MCF 10A (cell line): ENCODE measurements at regions not wholly inside any gene's neighbourhood (a gene's known extent, or its start where the extent isn't known, plus 50 kb on each side); places are given as distances from the start of the nearest gene placed in this dataset.

Experiments used
- BruUV-seq: library from RNA; stranded (reverse); fragments of 400-500 nt; replicated peaks from 2 replicates; lab custom pipeline; 2021; lab: Mats Ljungman, UMichigan
- CTCF ChIA-PET: fragments of 300-600 bp; sonication (Branson Sonifier 250); formaldehyde crosslinking; extraction: SDS; loops from one replicate; lab custom pipeline; 2021; ENCODE audit warnings: antibody characterized with exemption, inconsistent platforms; lab: Yijun Ruan, JAX
- POLR2A ChIA-PET: fragments of 300-600, 350-650 bp; sonication (Branson Sonifier 250); formaldehyde crosslinking; extraction: SDS; loops from one replicate; lab custom pipeline; 2020; ENCODE audit warnings: antibody characterized with exemption, inconsistent platforms; lab: Yijun Ruan, JAX
- DNase-seq: peaks from one replicate; pipeline ENCODE4 v3.0.0-alpha.2; 2018; ENCODE audit not compliant: unreplicated experiment
- H3K27ac Mint-ChIP-seq: one replicate; pipeline ENCODE4 v1.8.0; 2022; ENCODE audit warnings: mild to moderate bottlenecking, low read depth, mixed read lengths; ENCODE audit not compliant: unreplicated experiment
- H3K27me3 Mint-ChIP-seq: one replicate; pipeline ENCODE4 v1.8.0; 2022; ENCODE audit warnings: mixed read lengths; ENCODE audit not compliant: insufficient read depth, unreplicated experiment
- H3K36me3 Mint-ChIP-seq: one replicate; pipeline ENCODE4 v1.8.0; 2022; ENCODE audit warnings: mild to moderate bottlenecking, moderate library complexity, mixed read lengths; ENCODE audit not compliant: insufficient read depth, unreplicated experiment
- H3K4me1 Mint-ChIP-seq: one replicate; pipeline ENCODE4 v1.8.0; 2022; ENCODE audit warnings: mixed read lengths; ENCODE audit not compliant: insufficient read depth, unreplicated experiment
- H3K4me3 Mint-ChIP-seq: one replicate; pipeline ENCODE4 v1.8.0; 2022; ENCODE audit warnings: mild to moderate bottlenecking, moderate library complexity, mixed read lengths; ENCODE audit not compliant: unreplicated experiment
- H3K9me3 Mint-ChIP-seq: one replicate; pipeline ENCODE4 v1.8.0; 2022; ENCODE audit warnings: mixed read lengths; ENCODE audit not compliant: unreplicated experiment
- intact Hi-C: fragments of 100-400 bp; cut with micrococcal nuclease; formaldehyde crosslinking; loops from 2 replicates; pipeline ENCODE4 v1.14.1; 2022
- TF ChIP-seq, protein P1 (sequence below): fragments of 200-600 bp; IDR thresholded peaks from one replicate; pipeline ENCODE4 v1.8.0; 2022; ENCODE audit warnings: antibody characterized with exemption, mild to moderate bottlenecking; ENCODE audit not compliant: unreplicated experiment

- BruUV-seq = no TSS peak
- no peak for DNase-seq
- peaks cover 15% of the 10 kb centered on the region for H3K4me1 Mint-ChIP-seq
- no peaks in the 10 kb centered on the region for H3K27me3 Mint-ChIP-seq
- ChIA-PET CTCF (interaction anchor here (0.6 kb wide), 1 partner anchor 230 kb away, joined by 3 read pairs; no protein-coding TSS in a partner anchor), POLR2A (no interaction called here)
- H3K36me3 Mint-ChIP-seq = no peaks in the 10 kb centered on the region
- H3K27ac Mint-ChIP-seq = no peak overlapping the region
- intact Hi-C loops = no loop called here
- no peak overlapping the region for H3K4me3 Mint-ChIP-seq
- TF ChIP-seq, protein P1, sequence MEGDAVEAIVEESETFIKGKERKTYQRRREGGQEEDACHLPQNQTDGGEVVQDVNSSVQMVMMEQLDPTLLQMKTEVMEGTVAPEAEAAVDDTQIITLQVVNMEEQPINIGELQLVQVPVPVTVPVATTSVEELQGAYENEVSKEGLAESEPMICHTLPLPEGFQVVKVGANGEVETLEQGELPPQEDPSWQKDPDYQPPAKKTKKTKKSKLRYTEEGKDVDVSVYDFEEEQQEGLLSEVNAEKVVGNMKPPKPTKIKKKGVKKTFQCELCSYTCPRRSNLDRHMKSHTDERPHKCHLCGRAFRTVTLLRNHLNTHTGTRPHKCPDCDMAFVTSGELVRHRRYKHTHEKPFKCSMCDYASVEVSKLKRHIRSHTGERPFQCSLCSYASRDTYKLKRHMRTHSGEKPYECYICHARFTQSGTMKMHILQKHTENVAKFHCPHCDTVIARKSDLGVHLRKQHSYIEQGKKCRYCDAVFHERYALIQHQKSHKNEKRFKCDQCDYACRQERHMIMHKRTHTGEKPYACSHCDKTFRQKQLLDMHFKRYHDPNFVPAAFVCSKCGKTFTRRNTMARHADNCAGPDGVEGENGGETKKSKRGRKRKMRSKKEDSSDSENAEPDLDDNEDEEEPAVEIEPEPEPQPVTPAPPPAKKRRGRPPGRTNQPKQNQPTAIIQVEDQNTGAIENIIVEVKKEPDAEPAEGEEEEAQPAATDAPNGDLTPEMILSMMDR = no peak
- H3K9me3 Mint-ChIP-seq = no peaks in the 10 kb centered on the region
Measured at GRCh38 chr3:187979564-187979963, 174.4 kb upstream of the LPP start.

DNA sequence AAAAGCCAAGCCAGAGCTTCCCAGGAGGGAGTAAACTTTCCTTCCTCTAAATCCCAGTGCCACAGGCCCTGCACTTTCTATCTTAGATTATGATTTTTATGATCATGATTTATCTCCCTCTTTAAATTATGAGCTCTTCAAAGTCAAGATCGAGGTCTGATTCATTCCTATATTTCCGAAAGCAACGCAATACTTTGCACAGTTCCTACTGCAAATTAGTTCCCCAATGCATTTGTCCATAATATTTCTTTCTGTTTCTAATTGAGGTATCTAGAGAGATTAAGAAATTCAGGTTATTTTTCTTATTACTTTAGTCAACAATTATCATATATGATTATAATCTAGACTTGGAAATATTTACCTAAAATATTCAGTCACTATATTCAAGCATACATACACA lies 173.1 kb upstream of the LPP start:
- no peak for DNase-seq
- no TSS peak for BruUV-seq
- Mint-ChIP-seq H3K4me3 (no peak overlapping the region), H3K27me3 (no peaks in the 10 kb centered on the region), H3K36me3 (no peaks in the 10 kb centered on the region), H3K9me3 (no peaks in the 10 kb centered on the region), H3K4me1 (peaks cover 5% of the 10 kb centered on the region), H3K27ac (no peak overlapping the region)
- ChIA-PET POLR2A (no interaction called here), CTCF (interaction anchor here (0.6 to 1.1 kb wide), 3 partner anchors 14 to 63 kb away, joined by 3 to 4 read pairs (median 3); no protein-coding TSS in a partner anchor)
- intact Hi-C loops = no loop called here
- TF ChIP-seq, protein P1 = no peak

DNA sequence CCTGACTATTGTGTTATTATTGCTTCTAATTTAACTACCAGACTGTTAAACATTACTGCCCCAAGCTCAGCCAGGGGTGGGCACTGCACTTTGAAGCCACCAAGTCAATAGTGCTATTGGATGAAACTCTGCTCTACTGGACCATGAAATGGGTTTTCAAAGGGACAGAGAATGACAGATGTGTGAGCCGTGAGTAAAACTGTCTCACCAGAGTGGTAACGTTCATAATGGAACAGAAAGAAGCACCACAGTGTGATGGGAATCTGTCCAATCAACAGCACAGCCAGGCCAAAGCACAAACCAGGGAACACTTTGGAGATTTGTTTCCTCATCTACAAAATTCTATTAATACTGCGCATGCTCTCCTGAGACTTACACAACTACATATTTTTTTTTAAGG lies 171.8 kb upstream of the LPP start:
- BruUV-seq = no TSS peak
- ChIA-PET POLR2A (interaction anchor here (0.6 kb wide), 1 partner anchor 30 kb away, joined by 3 read pairs; no protein-coding TSS in a partner anchor), CTCF (no interaction called here)
- no peaks in the 10 kb centered on the region for H3K36me3 Mint-ChIP-seq
- H3K27me3 Mint-ChIP-seq = no peaks in the 10 kb centered on the region
- no peak overlapping the region for H3K4me3 Mint-ChIP-seq
- H3K9me3 Mint-ChIP-seq = no peaks in the 10 kb centered on the region
- TF ChIP-seq, protein P1 = no peak
- H3K4me1 Mint-ChIP-seq = peaks cover 11% of the 10 kb centered on the region
- DNase-seq = no peak
- intact Hi-C loops = no loop called here
- no peak overlapping the region for H3K27ac Mint-ChIP-seq

GRCh38 chr3:187983484-187984124 lies 170.4 kb upstream of the LPP start:
- intact Hi-C loops = no loop called here
- Mint-ChIP-seq H3K9me3 (no peaks in the 10 kb centered on the region), H3K4me3 (no peak overlapping the region), H3K27ac (no peak overlapping the region), H3K27me3 (no peaks in the 10 kb centered on the region), H3K4me1 (peaks cover 13% of the 10 kb centered on the region), H3K36me3 (no peaks in the 10 kb centered on the region)
- CTCF ChIA-PET = interaction anchor here (0.7 to 1.1 kb wide), 3 partner anchors 13 to 1211 kb away, joined by 3 to 4 read pairs (median 3); no protein-coding TSS in a partner anchor
- no peak for DNase-seq
- TF ChIP-seq, protein P1 = no peak
- no TSS peak for BruUV-seq
- POLR2A ChIA-PET = interaction anchor here (1.4 kb wide), 1 partner anchor 20 kb away, joined by 4 read pairs; no protein-coding TSS in a partner anchor
